Nephron progenitor cell (in vitro differentiated cells): ENCODE measurements at regions not wholly inside any gene's neighbourhood (a gene's known extent, or its start where the extent isn't known, plus 50 kb on each side); places are given as distances from the start of the nearest gene placed in this dataset.
A peak's percentile ranks its signal among the peaks of the same experiment; 100 is the strongest.

Source experiments
- DNase-seq: peaks from one replicate; pipeline ENCODE4 v3.0.0; 2021
- H3K27ac Mint-ChIP-seq: 2 replicates; pipeline ENCODE4 v1.8.0; 2021; ENCODE audit warnings: mild to moderate bottlenecking, moderate library complexity, mixed read lengths
- H3K27me3 Mint-ChIP-seq: 2 replicates; pipeline ENCODE4 v1.8.0; 2021; ENCODE audit warnings: mild to moderate bottlenecking, low read depth, mixed read lengths; ENCODE audit not compliant: poor library complexity
- H3K36me3 Mint-ChIP-seq: 2 replicates; pipeline ENCODE4 v1.8.0; 2021; ENCODE audit warnings: low read depth, mixed read lengths
- H3K4me1 Mint-ChIP-seq: 2 replicates; pipeline ENCODE4 v1.8.0; 2021; ENCODE audit warnings: mixed read lengths
- H3K4me3 Mint-ChIP-seq: 2 replicates; pipeline ENCODE4 v1.8.0; 2021; ENCODE audit warnings: mild to moderate bottlenecking, moderate library complexity, mixed read lengths
- H3K9me3 Mint-ChIP-seq: 2 replicates; pipeline ENCODE4 v1.8.0; 2021; ENCODE audit warnings: mild to moderate bottlenecking, moderate library complexity, mixed read lengths
- TF ChIP-seq, protein P1 (sequence below): fragments of 200-600 bp; sonication (generic); IDR thresholded peaks from 2 replicates; pipeline ENCODE4 v1.5.0; 2021; ENCODE audit warnings: antibody characterized with exemption

DNA sequence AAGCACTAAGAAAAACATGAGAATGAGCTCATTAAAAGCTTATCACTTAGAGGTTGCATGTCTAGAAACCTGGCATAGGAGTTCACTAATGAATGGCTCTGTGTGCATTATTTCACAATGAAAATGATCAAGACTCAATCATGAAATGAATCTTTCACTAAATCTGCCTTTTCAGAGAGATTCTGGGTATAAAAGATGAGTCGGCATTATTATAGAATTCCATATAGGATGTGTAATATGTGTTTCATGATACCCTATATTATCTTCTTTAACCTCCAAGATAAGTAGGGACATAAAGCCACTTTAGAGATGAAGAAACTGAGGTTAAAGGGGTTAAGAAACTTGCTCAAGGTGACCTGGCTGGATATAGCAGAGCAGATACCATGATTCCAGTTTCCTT is 368.1 kb downstream of the DUSP10 start:
- H3K27me3 Mint-ChIP-seq, result peaks cover 5% of the 10 kb centered on the region
- peaks cover 5% of the 10 kb centered on the region for H3K9me3 Mint-ChIP-seq
- H3K36me3 Mint-ChIP-seq, result peaks cover 4% of the 10 kb centered on the region
- DNase-seq, result no peak
- H3K4me1 Mint-ChIP-seq, result peaks cover 30% of the 10 kb centered on the region
- H3K27ac Mint-ChIP-seq, result no peak overlapping the region
- no peak overlapping the region for H3K4me3 Mint-ChIP-seq
- TF ChIP-seq, protein P1, sequence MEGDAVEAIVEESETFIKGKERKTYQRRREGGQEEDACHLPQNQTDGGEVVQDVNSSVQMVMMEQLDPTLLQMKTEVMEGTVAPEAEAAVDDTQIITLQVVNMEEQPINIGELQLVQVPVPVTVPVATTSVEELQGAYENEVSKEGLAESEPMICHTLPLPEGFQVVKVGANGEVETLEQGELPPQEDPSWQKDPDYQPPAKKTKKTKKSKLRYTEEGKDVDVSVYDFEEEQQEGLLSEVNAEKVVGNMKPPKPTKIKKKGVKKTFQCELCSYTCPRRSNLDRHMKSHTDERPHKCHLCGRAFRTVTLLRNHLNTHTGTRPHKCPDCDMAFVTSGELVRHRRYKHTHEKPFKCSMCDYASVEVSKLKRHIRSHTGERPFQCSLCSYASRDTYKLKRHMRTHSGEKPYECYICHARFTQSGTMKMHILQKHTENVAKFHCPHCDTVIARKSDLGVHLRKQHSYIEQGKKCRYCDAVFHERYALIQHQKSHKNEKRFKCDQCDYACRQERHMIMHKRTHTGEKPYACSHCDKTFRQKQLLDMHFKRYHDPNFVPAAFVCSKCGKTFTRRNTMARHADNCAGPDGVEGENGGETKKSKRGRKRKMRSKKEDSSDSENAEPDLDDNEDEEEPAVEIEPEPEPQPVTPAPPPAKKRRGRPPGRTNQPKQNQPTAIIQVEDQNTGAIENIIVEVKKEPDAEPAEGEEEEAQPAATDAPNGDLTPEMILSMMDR, result no peak

DNA sequence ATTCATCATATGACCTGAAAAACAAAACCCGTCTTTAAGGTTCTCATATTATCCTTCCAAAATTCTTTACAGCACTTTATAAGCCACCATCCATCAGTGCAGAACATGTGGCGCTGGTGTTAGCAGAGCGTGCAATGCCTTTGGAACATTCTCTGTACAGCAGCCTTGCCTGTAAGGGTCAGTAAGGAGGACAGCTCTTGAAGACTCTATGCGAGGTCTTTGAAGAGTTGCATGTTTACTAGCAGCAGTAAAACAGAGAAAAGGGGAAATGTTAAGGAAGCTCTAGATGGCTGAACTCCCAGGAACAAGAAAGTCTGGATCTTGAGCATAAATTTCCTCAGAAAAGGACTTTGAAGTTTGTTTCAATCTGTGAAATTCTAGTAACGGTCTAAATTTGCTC is 365.6 kb downstream of the DUSP10 start:
- Mint-ChIP-seq H3K36me3 (no peaks in the 10 kb centered on the region), H3K4me1 (peaks cover 26% of the 10 kb centered on the region), H3K27me3 (peaks cover 5% of the 10 kb centered on the region), H3K27ac (no peak overlapping the region), H3K4me3 (no peak overlapping the region), H3K9me3 (peaks cover 4% of the 10 kb centered on the region)
- DNase-seq, result no peak
- TF ChIP-seq, protein P1, result no peak

DNA sequence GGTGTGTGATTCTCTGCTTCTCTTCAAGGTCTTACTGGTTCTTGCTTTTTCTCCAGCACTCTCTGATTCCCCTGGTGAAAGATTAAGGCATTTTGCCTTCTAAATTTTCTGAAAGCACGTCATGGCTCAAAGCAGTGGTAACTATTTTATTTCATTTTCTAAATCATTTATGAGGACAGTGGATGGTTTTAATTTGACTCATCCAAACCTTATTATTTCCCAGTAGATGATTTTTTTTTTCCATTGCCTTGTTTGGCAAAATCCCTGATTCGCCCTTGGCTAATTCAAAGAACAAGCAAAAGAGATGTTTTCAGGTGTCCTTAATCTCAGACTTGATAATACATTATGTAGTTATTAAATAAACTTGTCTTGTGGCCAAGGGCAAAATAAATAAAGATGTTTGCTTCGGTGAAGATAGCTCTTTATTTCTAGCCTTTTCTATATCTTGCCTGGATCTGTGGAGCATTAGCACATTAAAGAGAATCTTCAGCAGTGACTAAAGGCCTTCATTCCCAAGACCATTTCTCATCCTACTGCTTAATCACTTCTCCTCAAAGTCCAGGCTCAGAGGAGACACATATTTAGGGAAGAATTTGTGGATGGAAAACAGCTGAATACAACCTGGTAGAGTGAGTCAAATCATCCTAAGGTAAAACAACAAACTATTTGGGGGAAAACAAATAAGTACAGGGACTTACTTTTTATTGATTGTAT is 359.8 kb downstream of the DUSP10 start:
- no peaks in the 10 kb centered on the region for H3K36me3 Mint-ChIP-seq
- TF ChIP-seq, protein P1, result no peak
- H3K27ac Mint-ChIP-seq, result no peak overlapping the region
- H3K4me1 Mint-ChIP-seq, result no peaks in the 10 kb centered on the region
- H3K4me3 Mint-ChIP-seq, result no peak overlapping the region
- peaks cover 42% of the 10 kb centered on the region for H3K9me3 Mint-ChIP-seq
- DNase-seq, result no peak
- peaks cover 4% of the 10 kb centered on the region for H3K27me3 Mint-ChIP-seq

DNA sequence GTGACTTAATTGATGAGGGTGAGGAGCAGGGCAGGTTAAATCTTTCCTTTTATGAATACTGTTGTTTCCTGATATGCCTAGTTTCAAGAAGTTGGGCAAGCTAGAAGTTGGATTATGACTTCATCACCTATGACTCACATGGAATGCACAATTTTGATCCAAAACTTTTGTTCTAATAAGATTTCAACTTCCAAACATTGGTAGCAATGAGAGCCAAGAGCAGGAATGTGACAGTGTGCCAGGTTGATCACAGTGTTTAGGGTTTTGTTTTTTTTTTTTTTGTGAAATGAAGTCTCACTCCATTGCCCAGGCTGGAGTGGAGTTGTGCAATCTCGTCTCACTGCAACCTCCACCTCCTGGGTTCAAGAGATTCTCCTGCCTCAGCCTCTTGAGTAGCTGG is 349.4 kb downstream of the DUSP10 start:
- Mint-ChIP-seq H3K27ac (no peak overlapping the region), H3K9me3 (peaks cover 58% of the 10 kb centered on the region), H3K27me3 (no peaks in the 10 kb centered on the region), H3K4me1 (peaks cover 6% of the 10 kb centered on the region), H3K4me3 (no peak overlapping the region), H3K36me3 (peaks cover 21% of the 10 kb centered on the region)
- TF ChIP-seq, protein P1, result no peak
- no peak for DNase-seq

DNA sequence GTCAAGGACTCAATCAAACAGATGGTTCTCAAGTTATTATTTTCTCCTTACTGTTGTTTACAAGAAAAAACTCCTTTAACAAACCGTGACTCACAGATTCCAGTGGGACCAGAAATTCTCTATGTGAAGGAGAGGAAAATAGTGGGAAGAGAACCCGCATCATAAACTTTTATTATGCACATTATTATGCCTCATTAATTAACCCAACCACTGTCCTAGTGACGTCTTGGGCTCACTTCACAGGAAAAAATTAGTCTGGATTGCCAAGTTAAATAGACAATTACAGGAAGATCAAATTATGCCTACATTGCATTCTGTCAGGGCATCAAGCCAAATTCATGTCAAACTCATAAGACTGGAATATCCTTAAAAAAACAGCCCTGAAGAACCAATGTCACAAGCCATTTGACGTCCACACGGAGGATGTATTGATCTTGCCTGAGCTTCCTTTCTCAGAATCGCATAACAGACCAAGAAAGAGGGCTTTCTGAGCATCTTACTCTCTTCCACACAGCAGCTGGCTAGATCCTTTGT is 347.8 kb downstream of the DUSP10 start:
- no peak for DNase-seq
- Mint-ChIP-seq H3K9me3 (peaks cover 56% of the 10 kb centered on the region), H3K4me1 (peaks cover 6% of the 10 kb centered on the region), H3K27ac (peak overlapping the region; percentile 23), H3K27me3 (no peaks in the 10 kb centered on the region), H3K36me3 (peaks cover 17% of the 10 kb centered on the region), H3K4me3 (no peak overlapping the region)
- TF ChIP-seq, protein P1, result no peak

DNA sequence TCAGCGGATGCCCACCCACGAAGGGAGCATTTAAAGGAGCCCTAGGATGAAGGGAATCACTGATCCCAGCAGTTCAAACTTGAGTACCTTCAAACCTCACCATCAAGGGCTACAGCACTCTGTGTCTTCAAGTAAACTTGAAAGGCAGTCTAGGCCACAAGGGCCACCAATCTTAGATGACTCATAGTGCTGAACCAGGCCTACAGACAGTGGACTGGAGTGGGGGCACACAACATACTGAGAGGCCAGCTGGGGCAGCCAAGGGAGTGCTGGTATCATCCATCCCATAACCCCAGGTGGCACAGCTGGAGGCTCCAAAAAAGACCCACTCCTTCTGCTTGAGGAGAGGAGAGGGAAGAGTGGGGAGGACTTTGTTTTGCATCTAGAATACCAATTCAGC is 345.4 kb downstream of the DUSP10 start:
- Mint-ChIP-seq H3K27me3 (no peaks in the 10 kb centered on the region), H3K4me1 (peaks cover 6% of the 10 kb centered on the region), H3K9me3 (peaks cover 66% of the 10 kb centered on the region), H3K36me3 (peaks cover 29% of the 10 kb centered on the region), H3K27ac (no peak overlapping the region), H3K4me3 (no peak overlapping the region)
- TF ChIP-seq, protein P1, result no peak
- DNase-seq, result no peak
